GM23338 (cell line): ENCODE measurements at regions not wholly inside any gene's neighbourhood (a gene's known extent, or its start where the extent isn't known, plus 50 kb on each side); places are given as distances from the start of the nearest gene placed in this dataset.

Source experiments
- ATAC-seq: fragments of 200-7000 bp; cut with Tn5 transposase; 3 replicates; pipeline ENCODE4 v1.9.1; 2020
- DNase-seq: peaks from one replicate; pipeline ENCODE4 v3.0.0-alpha.2; 2015; ENCODE audit warnings: low spot score
- H2AFZ ChIP-seq: fragments of 200-600 bp; sonication (generic); 2 replicates; pipeline ENCODE4 v1.8.0; 2016; ENCODE audit warnings: antibody characterized with exemption, mild to moderate bottlenecking, moderate library complexity
- H3F3A ChIP-seq: fragments of 200-600 bp; sonication (generic); replicated peaks from 2 replicates; pipeline ENCODE4 v1.8.0; 2017; ENCODE audit warnings: antibody characterized with exemption, mixed run types, low read depth
- H3K27ac ChIP-seq: fragments of 200-600 bp; sonication (generic); 2 replicates; pipeline ENCODE4 v1.6.1; 2016; ENCODE audit warnings: low read depth
- H3K27me3 ChIP-seq: fragments of 200-600 bp; sonication (generic); 2 replicates; pipeline ENCODE4 v1.8.0; 2016; ENCODE audit warnings: mild to moderate bottlenecking, mixed run types, moderate library complexity; ENCODE audit not compliant: insufficient read depth
- H3K36me3 ChIP-seq: fragments of 200-600 bp; sonication (generic); 2 replicates; pipeline ENCODE4 v1.8.0; 2016; ENCODE audit warnings: mild to moderate bottlenecking; ENCODE audit not compliant: insufficient read depth
- H3K4me1 ChIP-seq: fragments of 200-600 bp; sonication (generic); 2 replicates; pipeline ENCODE4 v1.8.0; 2016; ENCODE audit warnings: mild to moderate bottlenecking, moderate library complexity; ENCODE audit not compliant: insufficient read depth
- H3K4me2 ChIP-seq: fragments of 200-600 bp; sonication (generic); 2 replicates; pipeline ENCODE4 v1.7.1; 2017; ENCODE audit warnings: mixed run types
- H3K4me3 ChIP-seq: fragments of 200-600 bp; sonication (generic); 2 replicates; pipeline ENCODE4 v1.6.1; 2016; ENCODE audit warnings: mixed run types
- H3K79me2 ChIP-seq: fragments of 200-600 bp; sonication (generic); replicated peaks from 2 replicates; pipeline ENCODE4 v1.8.0; 2017; ENCODE audit warnings: mild to moderate bottlenecking; ENCODE audit not compliant: insufficient read depth
- H3K9me2 ChIP-seq: fragments of 200-600 bp; sonication (generic); 2 replicates; pipeline ENCODE4 v1.8.0; 2017; ENCODE audit not compliant: insufficient read depth
- H4K20me1 ChIP-seq: fragments of 200-600 bp; sonication (generic); replicated peaks from 2 replicates; pipeline ENCODE4 v1.8.0; 2017; ENCODE audit warnings: mild to moderate bottlenecking; ENCODE audit not compliant: insufficient read depth
- H3K27ac Mint-ChIP-seq: 2 replicates; pipeline ENCODE4 v1.8.0; 2020; ENCODE audit warnings: inconsistent platforms, mild to moderate bottlenecking, moderate library complexity, mixed read lengths
- H3K27me3 Mint-ChIP-seq: 3 replicates; pipeline ENCODE4 v1.8.0; 2022; ENCODE audit warnings: low read depth, mild to moderate bottlenecking, moderate library complexity, mixed read lengths, inconsistent platforms; ENCODE audit not compliant: insufficient read depth, poor library complexity
- H3K36me3 Mint-ChIP-seq: 3 replicates; pipeline ENCODE4 v1.8.0; 2021; ENCODE audit warnings: low read depth, mild to moderate bottlenecking, inconsistent platforms, moderate library complexity, mixed read lengths
- H3K4me1 Mint-ChIP-seq: 3 replicates; pipeline ENCODE4 v1.8.0; 2020; ENCODE audit warnings: mild to moderate bottlenecking, inconsistent platforms, mixed read lengths
- H3K4me3 Mint-ChIP-seq: 3 replicates; pipeline ENCODE4 v1.8.0; 2021; ENCODE audit warnings: moderate library complexity, mild to moderate bottlenecking, inconsistent platforms, mixed read lengths
- H3K9me3 Mint-ChIP-seq: 3 replicates; pipeline ENCODE4 v1.8.0; 2020; ENCODE audit warnings: moderate library complexity, mild to moderate bottlenecking, inconsistent platforms, mixed read lengths
- CREB1 ChIP-seq: fragments of 250-450 bp; sonication (Bioruptor Pico); IDR thresholded peaks from 2 replicates; pipeline ENCODE4 v1.5.0; 2020; ENCODE audit warnings: low read depth, mild to moderate bottlenecking, moderate library complexity
- EZH2 ChIP-seq: fragments of 200-600 bp; sonication (generic); IDR thresholded peaks from one replicate; pipeline ENCODE4 v1.8.0; 2017; ENCODE audit warnings: antibody characterized with exemption, mild to moderate bottlenecking, low read depth; ENCODE audit not compliant: unreplicated experiment
- EZH2phosphoT487 ChIP-seq: fragments of 200-600 bp; sonication (generic); IDR thresholded peaks from one replicate; pipeline ENCODE4 v1.8.1; 2018; ENCODE audit warnings: antibody characterized with exemption; ENCODE audit not compliant: unreplicated experiment
- JUNB ChIP-seq: IDR thresholded peaks from one replicate; pipeline ENCODE4 v1.6.1; 2016; ENCODE audit warnings: antibody characterized with exemption; ENCODE audit not compliant: unreplicated experiment
- NANOG ChIP-seq: IDR thresholded peaks from 2 replicates; pipeline ENCODE4 v1.6.1; 2016; ENCODE audit warnings: antibody characterized with exemption, borderline replicate concordance
- POLR2AphosphoS5 ChIP-seq: IDR thresholded peaks from 2 replicates; pipeline ENCODE4 v1.6.1; 2016; ENCODE audit warnings: antibody characterized with exemption, low read depth
- STAT1 ChIP-seq: IDR thresholded peaks from one replicate; pipeline ENCODE4 v1.6.1; 2016; ENCODE audit warnings: antibody characterized with exemption; ENCODE audit not compliant: unreplicated experiment
- ZNF114 ChIP-seq: fragments of 250-450 bp; sonication (Bioruptor Pico); IDR thresholded peaks from 2 replicates; pipeline ENCODE4 v1.5.0; 2020; ENCODE audit warnings: mild to moderate bottlenecking, moderate library complexity
- ZNF331 ChIP-seq: fragments of 250-450 bp; sonication (Bioruptor Pico); IDR thresholded peaks from 2 replicates; pipeline ENCODE4 v1.5.0; 2020; ENCODE audit warnings: low read depth, mild to moderate bottlenecking, moderate library complexity
- ZNF462 ChIP-seq: fragments of 250-450 bp; sonication (Bioruptor Pico); IDR thresholded peaks from 2 replicates; pipeline ENCODE4 v1.5.0; 2020; ENCODE audit warnings: mild to moderate bottlenecking, moderate library complexity
- TF ChIP-seq, protein P1 (sequence below), 2 experiments: fragments of 200-600 bp in 1 of 2; sonication (generic) in 1 of 2; conservative IDR thresholded peaks; 2 replicates each; pipeline versions ENCODE4 v1.5.1 to v1.6.1; 2016 to 2017; ENCODE audit warnings: antibody characterized with exemption in 2 of 2, low read depth in 2 of 2, mild to moderate bottlenecking in 2 of 2, moderate library complexity in 1 of 2
- TF ChIP-seq, protein P2 (sequence below): IDR thresholded peaks from one replicate; pipeline ENCODE4 v1.6.1; 2018; ENCODE audit warnings: antibody characterized with exemption; ENCODE audit not compliant: unreplicated experiment
- TF ChIP-seq, protein P3 (sequence below): IDR thresholded peaks from 2 replicates; pipeline ENCODE4 v1.6.1; 2016; ENCODE audit warnings: antibody characterized with exemption

DNA sequence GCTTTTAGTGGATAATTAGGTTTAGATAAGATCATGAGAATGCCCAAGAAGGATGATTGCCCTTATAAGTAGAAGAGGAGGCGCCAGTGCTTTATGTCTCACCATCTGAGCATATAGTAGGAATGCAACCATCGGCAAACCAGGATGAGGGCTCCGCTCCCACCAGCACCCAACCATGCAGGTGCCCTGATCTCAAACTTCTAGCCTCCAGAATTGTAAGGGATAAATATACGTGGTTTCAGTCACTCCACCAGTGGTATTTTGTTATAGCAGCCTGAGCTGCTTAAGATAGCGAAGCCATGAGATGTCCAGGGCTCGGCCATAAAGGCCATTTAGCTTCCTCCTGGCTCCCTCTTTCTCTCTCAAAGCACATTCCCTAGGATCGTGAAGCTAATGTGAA is 413.9 kb downstream of the MZT1 start:
- Mint-ChIP-seq H3K4me3 (no peak overlapping the region), H3K9me3 (no peaks in the 10 kb centered on the region), H3K36me3 (no peaks in the 10 kb centered on the region), H3K27me3 (no peaks in the 10 kb centered on the region), H3K27ac (no peak overlapping the region), H3K4me1 (peaks cover 10% of the 10 kb centered on the region; the same call in 2 of the 3 replicates)
- no peaks in the 10 kb centered on the region; the same call in 1 of the 2 replicates for H3K9me2 ChIP-seq
- H2AFZ ChIP-seq = no peak overlapping the region
- DNase-seq (no peak), ATAC-seq (no peak)
- TF ChIP-seq, protein P1, sequence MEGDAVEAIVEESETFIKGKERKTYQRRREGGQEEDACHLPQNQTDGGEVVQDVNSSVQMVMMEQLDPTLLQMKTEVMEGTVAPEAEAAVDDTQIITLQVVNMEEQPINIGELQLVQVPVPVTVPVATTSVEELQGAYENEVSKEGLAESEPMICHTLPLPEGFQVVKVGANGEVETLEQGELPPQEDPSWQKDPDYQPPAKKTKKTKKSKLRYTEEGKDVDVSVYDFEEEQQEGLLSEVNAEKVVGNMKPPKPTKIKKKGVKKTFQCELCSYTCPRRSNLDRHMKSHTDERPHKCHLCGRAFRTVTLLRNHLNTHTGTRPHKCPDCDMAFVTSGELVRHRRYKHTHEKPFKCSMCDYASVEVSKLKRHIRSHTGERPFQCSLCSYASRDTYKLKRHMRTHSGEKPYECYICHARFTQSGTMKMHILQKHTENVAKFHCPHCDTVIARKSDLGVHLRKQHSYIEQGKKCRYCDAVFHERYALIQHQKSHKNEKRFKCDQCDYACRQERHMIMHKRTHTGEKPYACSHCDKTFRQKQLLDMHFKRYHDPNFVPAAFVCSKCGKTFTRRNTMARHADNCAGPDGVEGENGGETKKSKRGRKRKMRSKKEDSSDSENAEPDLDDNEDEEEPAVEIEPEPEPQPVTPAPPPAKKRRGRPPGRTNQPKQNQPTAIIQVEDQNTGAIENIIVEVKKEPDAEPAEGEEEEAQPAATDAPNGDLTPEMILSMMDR (conservative IDR thresholded peaks at IDR 0.05; ENCODE audit: low read depth in 2 of 2) = no peak
- TF ChIP-seq CREB1 (CRISPR knock-in tag) (no peak), JUNB (no peak), ZNF462 (CRISPR knock-in tag) (no peak), NANOG (no peak), STAT1 (no peak), ZNF114 (no peak), POLR2AphosphoS5 (no peak), EZH2phosphoT487 (no peak), ZNF331 (no peak), EZH2 (no peak)
- TF ChIP-seq, protein P2, sequence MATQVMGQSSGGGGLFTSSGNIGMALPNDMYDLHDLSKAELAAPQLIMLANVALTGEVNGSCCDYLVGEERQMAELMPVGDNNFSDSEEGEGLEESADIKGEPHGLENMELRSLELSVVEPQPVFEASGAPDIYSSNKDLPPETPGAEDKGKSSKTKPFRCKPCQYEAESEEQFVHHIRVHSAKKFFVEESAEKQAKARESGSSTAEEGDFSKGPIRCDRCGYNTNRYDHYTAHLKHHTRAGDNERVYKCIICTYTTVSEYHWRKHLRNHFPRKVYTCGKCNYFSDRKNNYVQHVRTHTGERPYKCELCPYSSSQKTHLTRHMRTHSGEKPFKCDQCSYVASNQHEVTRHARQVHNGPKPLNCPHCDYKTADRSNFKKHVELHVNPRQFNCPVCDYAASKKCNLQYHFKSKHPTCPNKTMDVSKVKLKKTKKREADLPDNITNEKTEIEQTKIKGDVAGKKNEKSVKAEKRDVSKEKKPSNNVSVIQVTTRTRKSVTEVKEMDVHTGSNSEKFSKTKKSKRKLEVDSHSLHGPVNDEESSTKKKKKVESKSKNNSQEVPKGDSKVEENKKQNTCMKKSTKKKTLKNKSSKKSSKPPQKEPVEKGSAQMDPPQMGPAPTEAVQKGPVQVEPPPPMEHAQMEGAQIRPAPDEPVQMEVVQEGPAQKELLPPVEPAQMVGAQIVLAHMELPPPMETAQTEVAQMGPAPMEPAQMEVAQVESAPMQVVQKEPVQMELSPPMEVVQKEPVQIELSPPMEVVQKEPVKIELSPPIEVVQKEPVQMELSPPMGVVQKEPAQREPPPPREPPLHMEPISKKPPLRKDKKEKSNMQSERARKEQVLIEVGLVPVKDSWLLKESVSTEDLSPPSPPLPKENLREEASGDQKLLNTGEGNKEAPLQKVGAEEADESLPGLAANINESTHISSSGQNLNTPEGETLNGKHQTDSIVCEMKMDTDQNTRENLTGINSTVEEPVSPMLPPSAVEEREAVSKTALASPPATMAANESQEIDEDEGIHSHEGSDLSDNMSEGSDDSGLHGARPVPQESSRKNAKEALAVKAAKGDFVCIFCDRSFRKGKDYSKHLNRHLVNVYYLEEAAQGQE = no peak
- TF ChIP-seq, protein P3, sequence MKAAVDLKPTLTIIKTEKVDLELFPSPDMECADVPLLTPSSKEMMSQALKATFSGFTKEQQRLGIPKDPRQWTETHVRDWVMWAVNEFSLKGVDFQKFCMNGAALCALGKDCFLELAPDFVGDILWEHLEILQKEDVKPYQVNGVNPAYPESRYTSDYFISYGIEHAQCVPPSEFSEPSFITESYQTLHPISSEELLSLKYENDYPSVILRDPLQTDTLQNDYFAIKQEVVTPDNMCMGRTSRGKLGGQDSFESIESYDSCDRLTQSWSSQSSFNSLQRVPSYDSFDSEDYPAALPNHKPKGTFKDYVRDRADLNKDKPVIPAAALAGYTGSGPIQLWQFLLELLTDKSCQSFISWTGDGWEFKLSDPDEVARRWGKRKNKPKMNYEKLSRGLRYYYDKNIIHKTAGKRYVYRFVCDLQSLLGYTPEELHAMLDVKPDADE = no peak
- no peaks in the 10 kb centered on the region for H3K27me3 ChIP-seq
- H3K36me3 ChIP-seq = no peaks in the 10 kb centered on the region
- no peak overlapping the region for H3K4me2 ChIP-seq
- H3K4me3 ChIP-seq = no peak overlapping the region
- no peaks in the 10 kb centered on the region for H3F3A ChIP-seq
- H3K4me1 ChIP-seq = peaks cover 7% of the 10 kb centered on the region; the same call in 1 of the 2 replicates
- H3K27ac ChIP-seq = no peak overlapping the region
- no peaks in the 10 kb centered on the region for H4K20me1 ChIP-seq
- no peaks in the 10 kb centered on the region for H3K79me2 ChIP-seq
